Cardiac septum (tissue), 1 donor: ENCODE measurements at regions not wholly inside any gene's neighbourhood (a gene's known extent, or its start where the extent isn't known, plus 50 kb on each side); places are given as distances from the start of the nearest gene placed in this dataset.
"Not testable (repeated sequence)": the region's sequence is repeated elsewhere in the genome, so short reads cannot be mapped to it uniquely, and the experiment has no call there.

Experiments
- DNase-seq: peaks from one replicate; pipeline ENCODE4 v3.0.0-alpha.2; 2020; ENCODE audit warnings: low spot score
- intact Hi-C: fragments of 100-400 bp; cut with DNase I; formaldehyde crosslinking; loops from one replicate; pipeline ENCODE4 v1.14.0; 2022
- donor health status: DM: no; HTN: no; CAD: no.

- no peak for DNase-seq
- intact Hi-C loops, result no loop called here
Measured at GRCh38 chr2:84170979-84171378, 288.1 kb downstream of the SUCLG1 start.

DNA sequence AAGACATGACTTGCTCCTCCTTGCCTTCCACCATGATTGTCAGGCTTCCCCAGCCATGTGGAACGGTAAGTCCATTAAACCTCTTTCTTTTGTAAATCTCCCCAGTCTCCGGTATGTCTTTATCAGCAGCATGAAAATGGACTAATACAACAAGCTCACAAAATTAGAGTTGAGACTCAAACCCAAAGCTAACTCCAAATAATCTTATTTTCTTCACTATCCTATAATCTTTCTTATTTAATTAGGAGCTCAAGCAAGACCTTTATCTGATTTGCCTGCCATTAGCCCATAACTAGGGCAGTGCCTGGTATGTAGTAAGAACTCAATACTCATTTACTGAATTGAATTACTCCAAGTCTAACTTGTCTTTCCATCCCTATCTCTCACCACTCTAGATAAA is 289.2 kb downstream of the SUCLG1 start:
- intact Hi-C loops, result no loop called here
- DNase-seq, result no peak

DNA sequence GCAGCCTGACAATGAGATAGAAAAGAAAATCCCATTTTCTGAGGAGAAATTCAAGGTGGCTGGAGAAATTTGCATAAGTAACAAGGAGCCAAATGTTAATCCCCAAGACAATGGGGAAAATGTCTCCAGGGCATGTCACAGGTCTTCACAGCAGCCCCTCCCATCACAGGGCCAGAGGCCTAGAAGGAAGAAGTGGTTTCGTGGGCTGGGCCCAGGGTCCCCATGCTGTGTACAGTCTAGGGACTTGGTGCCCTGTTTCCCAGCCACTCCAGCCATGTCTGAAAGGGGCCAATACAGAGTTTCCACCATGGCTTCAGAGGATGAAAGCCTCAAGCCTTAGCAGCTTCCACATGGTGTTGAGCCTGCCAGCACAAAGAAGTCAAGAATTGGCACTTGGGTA is 290.5 kb downstream of the SUCLG1 start:
- intact Hi-C loops, DNase-seq: not testable (repeated sequence)

GRCh38 chr2:84165256-84165655 is 293.8 kb downstream of the SUCLG1 start:
- no peak for DNase-seq
- intact Hi-C loops, result no loop called here

DNA sequence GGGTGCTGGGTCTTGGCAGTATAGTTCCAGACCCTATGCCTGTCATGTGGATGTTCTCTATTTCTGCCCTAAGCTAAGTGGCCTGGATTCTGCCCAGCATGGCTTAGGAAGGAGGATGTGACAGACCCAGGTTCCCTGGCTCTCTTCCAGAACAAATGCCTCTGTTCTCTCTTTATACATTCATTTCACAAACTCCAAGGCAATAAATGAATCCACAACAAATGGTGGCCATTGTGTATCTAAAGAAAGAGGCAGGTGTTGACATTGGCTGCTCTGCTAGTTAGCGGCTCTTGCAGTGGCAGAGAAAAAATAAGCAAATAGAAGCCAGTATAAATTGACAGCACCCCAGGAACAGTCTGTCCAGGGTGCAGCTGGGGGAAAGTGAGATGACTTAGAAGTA is 298.6 kb downstream of the SUCLG1 start:
- no peak for DNase-seq
- intact Hi-C loops, result no loop called here

GRCh38 chr2:84158605-84159004 is 300.5 kb downstream of the SUCLG1 start:
- intact Hi-C loops, result no loop called here
- no peak for DNase-seq

DNA sequence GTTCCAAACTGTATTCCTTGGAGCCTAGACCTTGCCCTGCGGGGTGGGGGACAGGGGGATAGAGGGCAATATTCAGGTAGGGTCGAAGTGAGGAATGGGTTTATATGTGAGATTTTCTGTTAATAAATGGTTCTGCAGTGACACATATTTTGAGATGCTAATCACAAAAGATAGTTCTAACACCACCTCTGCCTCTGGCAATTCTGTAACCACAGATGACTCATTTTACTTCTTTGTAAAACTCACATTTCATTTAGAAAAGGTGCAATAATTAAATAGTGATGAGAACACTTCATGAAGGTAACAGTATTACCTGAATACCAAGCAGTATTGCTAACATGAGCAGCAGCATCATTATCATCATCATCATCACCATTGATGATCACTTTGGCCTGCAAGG is 306.6 kb downstream of the SUCLG1 start:
- intact Hi-C loops, result no loop called here
- DNase-seq, result no peak

GRCh38 chr2:84144345-84144744 is 314.7 kb downstream of the SUCLG1 start:
- intact Hi-C loops, result no loop called here
- DNase-seq, result no peak

- intact Hi-C loops, result no loop called here
- DNase-seq, result no peak
Measured at GRCh38 chr2:84137034-84137433, 322.0 kb downstream of the SUCLG1 start.

DNA sequence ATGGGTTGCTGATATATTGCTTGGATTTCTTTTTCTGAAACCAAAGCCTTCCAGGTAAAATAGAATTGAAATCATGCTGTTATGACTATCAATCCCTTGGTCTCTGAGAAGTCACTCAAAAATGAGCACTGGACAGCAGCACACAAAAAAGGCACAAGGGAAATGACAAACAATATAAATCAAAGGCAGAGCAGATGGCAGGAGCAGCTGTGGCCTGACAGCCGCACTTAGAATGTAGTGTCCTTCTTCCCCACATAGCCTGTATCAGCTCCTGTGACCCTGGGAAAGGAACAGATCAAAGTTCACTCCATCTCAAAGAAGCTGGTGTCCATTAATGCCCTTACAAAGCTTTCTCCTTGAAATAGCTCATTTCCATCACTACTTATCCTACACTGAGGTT is 326.7 kb downstream of the SUCLG1 start:
- no peak for DNase-seq
- intact Hi-C loops, result no loop called here

DNA sequence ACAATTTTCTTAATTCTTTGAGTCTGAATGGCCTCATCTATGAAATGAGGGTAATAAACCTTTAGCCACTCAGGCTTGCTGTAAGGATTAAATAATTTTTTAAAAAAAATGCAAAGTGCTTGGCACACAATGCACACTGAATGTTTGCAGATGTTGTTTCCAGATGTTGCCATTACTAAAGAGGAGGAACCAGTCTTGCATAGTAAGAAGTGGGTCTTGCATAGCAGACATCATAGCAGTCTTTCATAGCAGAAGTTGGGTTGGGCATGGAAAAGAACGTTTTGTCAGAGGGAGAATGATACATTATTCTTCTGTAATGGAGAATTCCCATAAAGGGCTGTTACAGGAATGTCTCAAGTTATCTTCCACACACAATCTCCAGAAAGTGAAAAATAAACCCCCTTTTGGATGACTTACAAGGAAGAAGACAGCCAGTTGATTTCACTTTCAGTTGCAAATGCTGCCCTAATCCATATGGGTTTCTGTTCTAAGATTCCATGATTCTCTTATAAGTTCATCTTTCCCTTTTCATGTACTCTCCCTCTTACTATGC is 327.7 kb downstream of the SUCLG1 start:
- intact Hi-C loops, result no loop called here
- DNase-seq, result no peak

DNA sequence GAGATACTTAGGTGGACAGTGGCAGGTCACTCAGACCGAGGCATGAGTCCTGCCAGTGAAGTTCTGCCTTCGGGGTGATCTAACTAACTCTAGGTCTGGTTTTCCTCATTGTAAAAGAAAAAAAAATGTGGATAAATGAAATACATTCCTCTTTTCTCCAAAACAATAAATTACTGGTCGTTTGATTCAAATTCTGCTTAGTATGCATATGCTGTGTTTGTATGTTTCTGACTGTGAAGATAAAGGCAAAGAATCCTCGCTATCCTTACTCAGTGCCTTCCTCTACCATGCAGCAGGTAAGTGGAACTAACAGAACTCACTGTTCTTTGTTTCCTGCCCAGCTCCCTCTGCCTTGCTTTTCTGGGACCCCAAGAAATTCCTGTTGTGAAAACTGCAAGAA is 330.1 kb downstream of the SUCLG1 start:
- intact Hi-C loops, result no loop called here
- DNase-seq, result no peak

- DNase-seq, intact Hi-C loops: not testable (repeated sequence)
Measured at GRCh38 chr2:84127812-84128211, 331.3 kb downstream of the SUCLG1 start.

GRCh38 chr2:84126530-84126929 is 332.6 kb downstream of the SUCLG1 start:
- no peak for DNase-seq
- intact Hi-C loops, result no loop called here

DNA sequence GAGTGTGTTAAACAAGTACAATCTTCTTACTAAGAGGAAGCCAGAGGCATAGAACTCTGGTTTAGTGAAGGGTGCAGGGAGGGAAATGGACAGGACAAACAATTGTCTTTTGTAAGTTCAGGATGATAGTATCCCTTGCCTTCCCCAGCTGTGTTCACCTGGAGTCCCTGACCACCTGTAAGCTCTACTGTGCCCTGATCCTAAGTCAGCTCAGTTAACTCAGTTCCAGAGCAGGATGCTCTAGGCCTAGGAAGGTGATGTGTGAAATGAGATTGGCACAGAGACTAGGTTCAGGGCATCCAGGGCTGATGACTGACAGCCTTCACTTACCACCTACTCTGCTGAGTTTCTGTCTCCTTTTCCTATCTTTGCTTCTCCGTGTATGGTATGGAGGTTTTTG is 333.0 kb downstream of the SUCLG1 start:
- DNase-seq, result no peak

DNA sequence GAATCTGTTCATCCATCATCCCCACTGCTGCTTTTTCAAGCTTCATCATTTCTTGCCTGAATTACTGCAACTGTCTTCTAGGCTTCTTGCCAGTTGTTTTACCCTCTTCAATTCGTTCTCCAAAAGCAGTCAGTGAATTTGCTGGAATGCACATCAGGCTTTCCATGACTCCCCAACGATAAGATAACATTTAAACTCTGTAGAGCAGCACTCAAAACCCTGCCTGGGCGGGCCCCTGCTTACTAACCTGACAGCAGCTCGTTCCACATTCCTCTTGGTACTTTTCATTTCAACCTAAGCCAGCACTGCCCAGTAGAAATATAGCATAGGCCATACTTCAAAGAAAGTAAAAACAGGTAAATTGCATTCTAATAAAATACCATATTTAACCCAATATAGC is 342.9 kb downstream of the SUCLG1 start:
- intact Hi-C loops, result no loop called here
- no peak for DNase-seq

More for the DNA sequence above, 333.0 kb downstream of the SUCLG1 start:
- intact Hi-C loops, result no loop called here

DNA sequence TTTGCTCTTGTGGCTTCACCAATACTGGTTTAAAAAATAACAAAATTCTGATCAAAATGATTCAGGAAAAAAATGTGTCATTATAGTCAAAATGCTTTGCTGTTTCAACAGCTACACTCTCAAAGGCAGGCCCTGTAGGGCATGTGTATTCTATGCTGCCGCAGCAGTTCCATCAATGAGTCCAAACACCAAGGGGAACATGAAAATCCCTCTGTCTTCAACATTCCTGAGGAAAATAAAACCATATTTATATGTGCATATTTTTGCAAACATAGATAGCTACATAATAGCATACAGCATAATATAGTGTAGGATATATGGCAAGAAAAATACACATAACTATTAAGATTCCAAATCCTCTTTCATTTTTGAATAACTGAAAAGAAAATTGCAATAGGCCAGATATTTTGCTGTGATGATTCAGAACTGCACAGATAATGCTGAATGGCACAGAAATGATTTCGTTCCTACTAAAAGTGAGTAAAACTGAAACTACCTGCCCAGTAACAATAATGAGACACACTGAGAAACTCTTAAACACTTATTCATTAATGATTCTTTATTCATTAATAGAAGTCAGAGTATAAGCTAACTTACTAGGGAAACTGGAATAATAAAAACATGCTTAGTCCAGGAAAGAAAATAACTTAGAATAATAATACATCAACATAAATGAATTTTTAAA is 343.8 kb downstream of the SUCLG1 start:
- intact Hi-C loops, result no loop called here
- DNase-seq, result no peak

- DNase-seq, intact Hi-C loops: not testable (repeated sequence)
Measured at GRCh38 chr2:84103816-84104527, 355.1 kb downstream of the SUCLG1 start.

DNA sequence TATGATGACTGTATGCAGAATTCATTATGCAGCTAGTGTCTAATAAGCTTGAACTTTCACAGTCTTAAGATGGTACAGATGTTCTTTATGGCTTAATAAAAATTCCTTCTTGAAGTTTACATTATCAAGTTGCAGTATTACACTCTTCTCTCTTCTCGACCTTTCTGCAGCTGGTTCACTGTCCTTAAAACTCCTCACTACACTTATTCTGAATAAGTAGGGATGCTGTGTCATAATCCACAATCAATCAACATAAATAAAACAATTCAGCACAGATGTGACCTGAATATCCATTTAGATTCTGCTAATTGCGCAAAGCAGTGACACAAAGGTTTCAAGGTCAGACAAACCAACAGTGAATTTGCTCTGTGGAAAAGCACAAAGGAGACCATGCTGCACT is 356.8 kb downstream of the SUCLG1 start:
- intact Hi-C loops, result no loop called here
- no peak for DNase-seq

GRCh38 chr2:84088656-84089055 is 370.4 kb downstream of the SUCLG1 start:
- DNase-seq, result no peak
- intact Hi-C loops, result no loop called here

GRCh38 chr2:84085562-84085961 is 373.5 kb downstream of the SUCLG1 start:
- intact Hi-C loops, result no loop called here

More at GRCh38 chr2:84085562-84085961, 373.5 kb downstream of the SUCLG1 start:
- DNase-seq, result no peak
